HG03460 (cell line): ENCODE measurements at regions not wholly inside any gene's neighbourhood (a gene's known extent, or its start where the extent isn't known, plus 50 kb on each side); places are given as distances from the start of the nearest gene placed in this dataset.

Experiments
- ATAC-seq: cut with Tn5 transposase; IDR thresholded peaks from one replicate; pipeline ENCODE4 v1.9.1; 2021; ENCODE audit not compliant: unreplicated experiment

- no peak for ATAC-seq
Observed at GRCh38 chr10:83921984-83922860, 217.1 kb upstream of the GHITM start.

- no peak for ATAC-seq
Observed at GRCh38 chr10:83925133-83925532, 214.2 kb upstream of the GHITM start.

GRCh38 chr10:83926606-83927005, 212.7 kb upstream of the GHITM start:
- no peak for ATAC-seq

GRCh38 chr10:83927166-83927565, 212.1 kb upstream of the GHITM start:
- ATAC-seq, result no peak

GRCh38 chr10:83929399-83929798, 209.9 kb upstream of the GHITM start:
- ATAC-seq, result no peak

DNA sequence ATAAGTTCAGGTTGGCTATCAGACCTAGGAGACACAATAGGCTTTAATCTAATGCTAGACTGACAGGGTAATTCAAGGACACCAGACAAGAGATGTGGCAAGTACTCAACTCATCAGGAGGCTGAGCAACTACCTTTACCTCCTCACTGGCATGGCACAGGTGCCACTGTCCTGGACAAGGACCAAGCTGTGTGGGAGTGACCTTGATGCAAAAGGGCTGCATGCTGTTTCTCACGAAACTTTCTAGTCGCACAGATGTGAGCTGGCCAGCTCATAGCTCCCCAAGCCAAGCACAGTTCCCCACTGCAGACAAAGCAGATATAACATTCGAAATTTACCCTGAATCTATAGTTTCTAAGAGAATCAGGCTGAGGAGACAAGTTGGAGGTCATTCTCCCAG, 207.6 kb upstream of the GHITM start:
- no peak for ATAC-seq

GRCh38 chr10:83932245-83932644, 207.1 kb upstream of the GHITM start:
- no peak for ATAC-seq

DNA sequence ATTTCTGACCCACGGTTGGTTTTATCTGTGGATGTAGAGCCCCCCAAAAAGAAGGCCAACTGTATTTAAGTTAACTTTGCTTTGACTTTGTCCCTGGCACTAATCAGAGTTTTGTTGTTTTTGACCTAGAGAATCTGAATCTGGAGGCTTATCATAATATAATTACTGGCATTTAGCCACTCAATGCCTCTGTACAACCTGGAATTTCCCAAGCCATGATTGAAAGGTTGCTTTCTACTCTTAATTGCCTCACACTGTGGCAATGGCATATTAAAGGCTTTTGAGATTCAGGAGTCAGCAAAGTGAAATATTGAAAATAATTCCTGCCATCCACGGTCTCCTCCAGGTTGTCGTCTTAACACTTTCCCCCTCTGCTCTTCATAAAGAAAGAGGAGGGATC, 205.2 kb upstream of the GHITM start:
- no peak for ATAC-seq

GRCh38 chr10:83934641-83935338, 204.5 kb upstream of the GHITM start:
- no peak for ATAC-seq

- ATAC-seq, result no peak
Observed at GRCh38 chr10:83935339-83935736, 204.0 kb upstream of the GHITM start.

DNA sequence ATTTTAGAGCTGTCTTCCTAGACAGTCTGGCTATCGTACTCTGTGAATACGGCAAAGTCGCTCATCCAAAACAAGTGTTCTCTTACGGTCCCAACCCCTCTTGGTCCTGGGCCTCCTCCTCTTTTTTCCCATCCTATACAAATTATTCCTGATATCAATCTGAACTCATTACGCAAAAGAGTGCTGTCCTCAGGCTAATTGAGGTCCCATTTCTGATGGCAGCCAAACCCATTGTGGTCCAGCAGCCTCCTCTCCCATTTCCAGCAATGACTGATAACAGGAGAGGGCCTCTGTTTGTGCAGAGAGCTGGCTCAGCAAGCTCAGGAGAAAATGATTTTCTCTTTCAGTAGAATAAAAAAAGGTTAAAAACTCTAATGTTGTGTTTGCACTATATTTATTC, 203.4 kb upstream of the GHITM start:
- ATAC-seq, result no peak

DNA sequence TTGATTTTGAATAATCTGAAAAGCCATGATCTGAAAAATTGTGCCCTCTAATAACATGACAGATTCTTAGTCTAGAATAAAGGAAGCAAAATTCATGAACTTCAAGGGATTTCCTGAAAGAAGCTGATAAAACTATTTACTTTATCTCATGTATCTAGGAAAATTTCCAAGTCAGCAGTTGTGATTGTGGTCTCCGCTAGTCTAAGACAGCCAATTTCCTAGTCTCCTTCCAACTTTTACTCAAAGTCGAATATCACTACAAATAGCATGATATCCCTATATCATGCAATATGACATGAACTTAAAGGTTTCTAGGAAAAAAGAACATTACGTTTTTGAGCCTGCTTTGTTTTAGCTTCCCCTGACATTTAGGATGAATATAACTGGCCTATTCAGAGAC, 202.1 kb upstream of the GHITM start:
- no peak for ATAC-seq

- ATAC-seq, result no peak
Observed at GRCh38 chr10:83937826-83938225, 201.5 kb upstream of the GHITM start.

DNA sequence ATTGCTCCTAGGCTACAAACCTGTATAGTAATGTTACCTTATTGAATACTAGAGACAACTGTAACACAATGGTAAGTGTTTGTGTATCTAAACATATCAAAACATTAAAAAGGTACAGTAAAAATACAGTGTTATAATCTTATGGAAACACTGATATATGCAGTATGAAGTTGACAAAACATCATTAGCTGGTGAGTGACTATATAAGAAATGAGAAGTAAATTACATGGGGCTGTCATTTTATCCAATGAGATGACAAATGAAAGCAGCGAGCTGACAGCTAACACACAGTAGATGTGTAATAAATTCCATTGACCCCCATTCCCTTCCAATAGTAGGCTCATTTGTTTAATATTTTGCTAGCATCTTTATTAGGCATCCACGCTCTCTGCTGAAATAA, 198.1 kb upstream of the GHITM start:
- no peak for ATAC-seq

GRCh38 chr10:83942410-83942809, 196.9 kb upstream of the GHITM start:
- ATAC-seq, result no peak

DNA sequence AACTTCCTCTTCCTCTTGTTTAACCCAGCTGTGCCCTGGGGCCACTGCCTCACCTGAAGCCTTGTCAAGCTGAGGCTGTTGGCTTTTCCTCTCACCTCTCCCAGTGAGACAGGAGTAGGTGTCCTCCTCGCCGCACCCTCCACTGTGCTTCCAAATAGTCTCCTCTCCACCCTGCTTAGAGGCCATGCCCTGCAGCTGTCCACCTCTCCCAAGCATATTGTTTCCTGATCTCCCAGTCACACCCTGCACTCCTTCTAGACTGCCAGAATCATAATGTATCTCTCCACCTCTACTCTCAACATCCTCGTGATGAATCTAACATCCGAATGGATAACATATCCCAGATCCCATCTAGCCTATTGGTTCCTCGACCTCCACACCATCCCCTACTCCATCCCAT, 196.3 kb upstream of the GHITM start:
- no peak for ATAC-seq

GRCh38 chr10:83943920-83944319, 195.4 kb upstream of the GHITM start:
- ATAC-seq, result no peak

DNA sequence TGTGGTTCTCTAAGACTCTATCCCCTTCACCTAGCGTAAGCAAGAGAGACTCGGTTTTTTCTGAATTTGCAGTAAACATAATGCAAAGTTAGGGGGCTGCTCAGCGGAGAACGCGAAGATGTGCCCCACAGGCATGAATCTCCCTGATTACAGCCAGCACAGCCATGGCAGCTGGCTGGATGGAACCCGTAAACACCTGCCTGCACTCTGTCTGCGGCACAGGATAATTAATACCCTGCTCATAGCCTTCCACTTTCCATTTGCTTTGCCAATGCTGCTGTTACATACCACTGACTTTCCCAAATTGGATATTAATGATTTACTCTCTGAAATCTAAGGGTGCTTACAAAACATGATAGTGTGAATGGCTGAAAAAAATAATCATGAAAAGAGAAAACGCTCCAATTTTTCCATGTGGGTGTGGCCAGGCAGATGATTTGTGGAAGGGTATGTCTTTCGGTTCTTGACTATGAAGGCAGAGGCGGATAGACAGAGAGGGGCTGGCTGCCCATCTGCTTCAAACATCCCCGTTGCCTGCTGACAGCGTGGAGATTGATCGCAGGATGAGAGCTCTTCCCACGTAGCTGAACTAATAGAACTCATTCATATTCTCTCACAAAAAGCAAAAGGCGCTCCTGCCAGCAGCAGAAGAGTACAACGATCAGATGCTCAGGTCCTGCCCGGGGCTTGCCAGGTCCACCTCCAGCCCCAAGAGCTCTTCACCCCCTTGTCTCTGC, 193.2 kb upstream of the GHITM start:
- no peak for ATAC-seq

DNA sequence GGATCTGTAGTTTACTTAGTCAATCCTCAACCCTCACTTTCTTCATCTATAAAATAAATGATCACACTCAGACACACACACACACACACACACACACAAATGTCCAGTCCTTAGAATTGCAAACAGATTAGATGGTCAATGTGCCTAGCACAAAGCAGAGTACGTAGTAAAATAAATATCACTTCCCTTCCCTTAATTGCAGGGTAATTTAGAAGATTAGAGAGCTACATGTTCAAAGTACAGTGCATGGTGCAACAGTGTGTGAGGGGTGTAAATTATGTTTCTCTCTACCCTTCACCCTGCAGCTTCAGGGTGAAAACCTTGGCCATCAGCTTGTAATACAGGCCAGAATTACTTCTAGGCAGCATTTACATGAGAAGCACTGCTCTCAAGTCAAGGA, 187.0 kb upstream of the GHITM start:
- ATAC-seq, result no peak

DNA sequence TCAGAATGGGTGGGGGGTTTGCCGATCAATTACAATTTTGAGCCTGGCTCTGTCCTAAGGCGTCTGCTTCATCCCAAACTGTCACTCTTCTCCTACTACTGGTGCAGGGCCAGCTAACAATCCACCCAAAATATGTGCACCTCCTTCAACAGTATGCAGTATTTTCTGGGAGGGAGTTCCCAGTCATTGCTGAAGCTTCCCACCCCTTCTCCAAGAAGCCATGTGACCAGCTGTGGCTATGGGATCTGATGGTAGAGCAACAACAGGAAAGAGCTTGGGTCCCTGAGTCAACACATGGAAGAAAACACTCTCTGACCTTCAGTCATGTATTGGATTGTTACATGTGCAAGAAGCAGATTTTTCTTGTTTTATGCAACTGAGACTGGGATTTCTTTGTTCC, 185.7 kb upstream of the GHITM start:
- no peak for ATAC-seq

GRCh38 chr10:83954193-83954799, 185.0 kb upstream of the GHITM start:
- no peak for ATAC-seq
